ENCODE measurements at regions not wholly inside any gene's neighbourhood (a gene's known extent, or its start where the extent isn't known, plus 50 kb on each side); places are given as distances from the start of the nearest gene placed in this dataset.

GRCh38 chr2:176709991-176710390, 440.7 kb downstream of the MTX2 start:
- H3K27me3 ChIP-seq (ENCODE audit: low read length), result peaks cover 77% of the 10 kb centered on the region
- ATAC-seq (no peak), DNase-seq (no peak)
- H3K4me1 ChIP-seq (ENCODE audit: insufficient read depth, low read length), result no peaks in the 10 kb centered on the region
- H2AFZ ChIP-seq (ENCODE audit: low read length), result no peak overlapping the region
- no peaks in the 10 kb centered on the region for H3K9me3 ChIP-seq (ENCODE audit: low read length)
- no TSS peak for BruUV-seq (replicated peaks)
- H3K4me3 ChIP-seq (ENCODE audit: low read length), result no peak overlapping the region
- no peaks in the 10 kb centered on the region for H3F3A ChIP-seq (ENCODE audit: low read length, unreplicated experiment)
- CTCF ChIA-PET, result no interaction called here
- no peaks in the 10 kb centered on the region for H3K36me3 ChIP-seq (ENCODE audit: low read depth, low read length)
- no peaks in the 10 kb centered on the region for H3K9me2 ChIP-seq (replicated peaks; ENCODE audit: low read length)
- H3K4me2 ChIP-seq (ENCODE audit: low read length), result no peak overlapping the region
- POLR2A ChIA-PET (ENCODE audit: unreplicated experiment), result no interaction called here
- H4K20me1 ChIP-seq (ENCODE audit: low read length), result no peaks in the 10 kb centered on the region
- TF ChIP-seq EZH2 (IDR thresholded peaks at IDR 0.05; ENCODE audit: low read length, unreplicated experiment), result no peak
- TF ChIP-seq, protein P1, sequence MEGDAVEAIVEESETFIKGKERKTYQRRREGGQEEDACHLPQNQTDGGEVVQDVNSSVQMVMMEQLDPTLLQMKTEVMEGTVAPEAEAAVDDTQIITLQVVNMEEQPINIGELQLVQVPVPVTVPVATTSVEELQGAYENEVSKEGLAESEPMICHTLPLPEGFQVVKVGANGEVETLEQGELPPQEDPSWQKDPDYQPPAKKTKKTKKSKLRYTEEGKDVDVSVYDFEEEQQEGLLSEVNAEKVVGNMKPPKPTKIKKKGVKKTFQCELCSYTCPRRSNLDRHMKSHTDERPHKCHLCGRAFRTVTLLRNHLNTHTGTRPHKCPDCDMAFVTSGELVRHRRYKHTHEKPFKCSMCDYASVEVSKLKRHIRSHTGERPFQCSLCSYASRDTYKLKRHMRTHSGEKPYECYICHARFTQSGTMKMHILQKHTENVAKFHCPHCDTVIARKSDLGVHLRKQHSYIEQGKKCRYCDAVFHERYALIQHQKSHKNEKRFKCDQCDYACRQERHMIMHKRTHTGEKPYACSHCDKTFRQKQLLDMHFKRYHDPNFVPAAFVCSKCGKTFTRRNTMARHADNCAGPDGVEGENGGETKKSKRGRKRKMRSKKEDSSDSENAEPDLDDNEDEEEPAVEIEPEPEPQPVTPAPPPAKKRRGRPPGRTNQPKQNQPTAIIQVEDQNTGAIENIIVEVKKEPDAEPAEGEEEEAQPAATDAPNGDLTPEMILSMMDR (conservative IDR thresholded peaks at IDR 0.05; ENCODE audit: low read depth, low read length), result no peak
- TF ChIP-seq EZH2phosphoT487 (IDR thresholded peaks at IDR 0.05; ENCODE audit: borderline replicate concordance, low read length), result no peak
- H3K27ac ChIP-seq (ENCODE audit: low read length), result no peak overlapping the region
- no peak overlapping the region for H3K9ac ChIP-seq (ENCODE audit: low read length)
- no peaks in the 10 kb centered on the region for H3K79me2 ChIP-seq (ENCODE audit: low read length)
- intact Hi-C loops (cut with micrococcal nuclease), result no loop called here

- ChIA-PET CTCF (no interaction called here), POLR2A (ENCODE audit: unreplicated experiment) (no interaction called here)
- Histone ChIP-seq H3K79me2 (ENCODE audit: low read length) (no peaks in the 10 kb centered on the region), H3K4me3 (ENCODE audit: low read length) (no peak overlapping the region), H3K36me3 (ENCODE audit: low read depth, low read length) (no peaks in the 10 kb centered on the region), H3F3A (ENCODE audit: low read length, unreplicated experiment) (no peaks in the 10 kb centered on the region), H4K20me1 (ENCODE audit: low read length) (no peaks in the 10 kb centered on the region), H3K4me2 (ENCODE audit: low read length) (no peak overlapping the region), H3K9ac (ENCODE audit: low read length) (no peak overlapping the region), H3K9me2 (replicated peaks; ENCODE audit: low read length) (no peaks in the 10 kb centered on the region), H2AFZ (ENCODE audit: low read length) (no peak overlapping the region), H3K27ac (ENCODE audit: low read length) (no peak overlapping the region), H3K9me3 (ENCODE audit: low read length) (no peaks in the 10 kb centered on the region), H3K4me1 (ENCODE audit: insufficient read depth, low read length) (no peaks in the 10 kb centered on the region), H3K27me3 (ENCODE audit: low read length) (peaks cover 79% of the 10 kb centered on the region)
- no TSS peak for BruUV-seq (replicated peaks)
- ATAC-seq, result no peak
- TF ChIP-seq, protein P1 (conservative IDR thresholded peaks at IDR 0.05; ENCODE audit: low read depth, low read length), result no peak
- TF ChIP-seq EZH2 (IDR thresholded peaks at IDR 0.05; ENCODE audit: low read length, unreplicated experiment), result no peak
- no peak for TF ChIP-seq EZH2phosphoT487 (IDR thresholded peaks at IDR 0.05; ENCODE audit: borderline replicate concordance, low read length)
- no peak for DNase-seq
- intact Hi-C loops (cut with micrococcal nuclease), result no loop called here
These were observed 441.5 kb downstream of the MTX2 start for GRCh38 chr2:176710657-176711186.

GRCh38 chr2:176725873-176726645, 456.8 kb downstream of the MTX2 start:
- ATAC-seq (no peak), DNase-seq (no peak)
- no TSS peak for BruUV-seq (replicated peaks)
- no peaks in the 10 kb centered on the region for H3K79me2 ChIP-seq (ENCODE audit: low read length)
- no peaks in the 10 kb centered on the region for H4K20me1 ChIP-seq (ENCODE audit: low read length)
- peaks cover 52% of the 10 kb centered on the region for H3K27me3 ChIP-seq (ENCODE audit: low read length)
- H3K9me3 ChIP-seq (ENCODE audit: low read length), result no peaks in the 10 kb centered on the region
- ChIA-PET POLR2A (ENCODE audit: unreplicated experiment) (no interaction called here), CTCF (no interaction called here)
- no peaks in the 10 kb centered on the region for H3K9me2 ChIP-seq (replicated peaks; ENCODE audit: low read length)
- TF ChIP-seq EZH2 (IDR thresholded peaks at IDR 0.05; ENCODE audit: low read length, unreplicated experiment), result no peak
- no peak for TF ChIP-seq EZH2phosphoT487 (IDR thresholded peaks at IDR 0.05; ENCODE audit: borderline replicate concordance, low read length)
- TF ChIP-seq, protein P1 (conservative IDR thresholded peaks at IDR 0.05; ENCODE audit: low read depth, low read length), result no peak
- H2AFZ ChIP-seq (ENCODE audit: low read length), result no peak overlapping the region
- no peaks in the 10 kb centered on the region for H3K36me3 ChIP-seq (ENCODE audit: low read depth, low read length)
- H3K4me3 ChIP-seq (ENCODE audit: low read length), result no peak overlapping the region
- H3K9ac ChIP-seq (ENCODE audit: low read length), result no peak overlapping the region
- H3F3A ChIP-seq (ENCODE audit: low read length, unreplicated experiment), result no peaks in the 10 kb centered on the region
- H3K4me2 ChIP-seq (ENCODE audit: low read length), result no peak overlapping the region
- intact Hi-C loops (cut with micrococcal nuclease), result no loop called here
- H3K4me1 ChIP-seq (ENCODE audit: insufficient read depth, low read length), result no peaks in the 10 kb centered on the region
- H3K27ac ChIP-seq (ENCODE audit: low read length), result no peak overlapping the region
